ENCODE measurements at regions not wholly inside any gene's neighbourhood (a gene's known extent, or its start where the extent isn't known, plus 50 kb on each side); places are given as distances from the start of the nearest gene placed in this dataset.
"Not testable (repeated sequence)": the region's sequence is repeated elsewhere in the genome, so short reads cannot be mapped to it uniquely, and the experiment has no call there.

- H3K27ac ChIP-seq (replicated peaks); H3K27me3 ChIP-seq (ENCODE audit: insufficient read depth, poor library complexity, severe bottlenecking); DNase-seq (ENCODE audit: low read depth in 1 of 2, low spot score in 1 of 2); H3K4me3 ChIP-seq (replicated peaks; ENCODE audit: insufficient read depth, low read length): not testable (repeated sequence)
These were observed 191.9 kb upstream of the SULF2 start for GRCh38 chr20:47977017-47977788.

DNA sequence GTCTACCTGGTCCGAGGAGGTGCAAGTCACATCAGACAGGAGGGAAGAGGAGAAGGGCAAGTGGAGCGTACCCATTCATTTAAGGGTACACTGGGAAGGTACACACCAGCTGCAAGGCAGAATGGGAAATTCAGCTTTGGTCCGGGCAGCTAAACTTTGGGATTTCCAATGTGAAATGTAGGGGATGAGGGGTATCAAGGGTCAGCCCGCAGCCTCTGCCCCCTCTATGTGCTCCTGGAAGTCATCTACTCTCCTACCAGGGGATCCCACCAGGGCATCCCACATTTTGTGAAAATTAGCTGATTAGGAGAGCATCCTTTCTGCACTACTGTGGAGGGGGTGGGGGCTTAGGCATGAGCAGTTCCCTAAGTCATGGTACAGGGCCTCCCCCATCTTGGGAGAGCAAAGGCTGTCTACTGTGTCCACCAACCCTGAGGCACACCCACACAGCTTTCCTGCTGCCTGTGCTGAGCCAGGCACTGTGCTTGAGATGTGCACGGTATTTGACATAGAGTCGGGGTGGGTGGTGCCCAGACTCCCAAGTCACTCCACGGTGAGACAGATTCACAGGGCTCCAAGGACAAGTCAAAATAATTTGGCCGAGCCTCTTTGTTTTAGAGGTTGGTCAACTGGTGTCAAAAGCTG is 189.1 kb upstream of the SULF2 start:
- Histone ChIP-seq H3K27me3 (ENCODE audit: insufficient read depth, poor library complexity, severe bottlenecking) (no peaks in the 10 kb centered on the region), H3K4me3 (replicated peaks; ENCODE audit: insufficient read depth, low read length) (no peak overlapping the region), H3K27ac (replicated peaks) (no peak overlapping the region)
- TF ChIP-seq GABPA (IDR thresholded peaks at IDR 0.05; ENCODE audit: low read depth) = no peak
- TF ChIP-seq SPI1 (IDR thresholded peaks at IDR 0.05; ENCODE audit: borderline replicate concordance, low read depth) = no peak
- TF ChIP-seq, protein P1, sequence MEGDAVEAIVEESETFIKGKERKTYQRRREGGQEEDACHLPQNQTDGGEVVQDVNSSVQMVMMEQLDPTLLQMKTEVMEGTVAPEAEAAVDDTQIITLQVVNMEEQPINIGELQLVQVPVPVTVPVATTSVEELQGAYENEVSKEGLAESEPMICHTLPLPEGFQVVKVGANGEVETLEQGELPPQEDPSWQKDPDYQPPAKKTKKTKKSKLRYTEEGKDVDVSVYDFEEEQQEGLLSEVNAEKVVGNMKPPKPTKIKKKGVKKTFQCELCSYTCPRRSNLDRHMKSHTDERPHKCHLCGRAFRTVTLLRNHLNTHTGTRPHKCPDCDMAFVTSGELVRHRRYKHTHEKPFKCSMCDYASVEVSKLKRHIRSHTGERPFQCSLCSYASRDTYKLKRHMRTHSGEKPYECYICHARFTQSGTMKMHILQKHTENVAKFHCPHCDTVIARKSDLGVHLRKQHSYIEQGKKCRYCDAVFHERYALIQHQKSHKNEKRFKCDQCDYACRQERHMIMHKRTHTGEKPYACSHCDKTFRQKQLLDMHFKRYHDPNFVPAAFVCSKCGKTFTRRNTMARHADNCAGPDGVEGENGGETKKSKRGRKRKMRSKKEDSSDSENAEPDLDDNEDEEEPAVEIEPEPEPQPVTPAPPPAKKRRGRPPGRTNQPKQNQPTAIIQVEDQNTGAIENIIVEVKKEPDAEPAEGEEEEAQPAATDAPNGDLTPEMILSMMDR (IDR thresholded peaks at IDR 0.05; ENCODE audit: insufficient read depth, low read length) = no peak
- no peak for TF ChIP-seq POLR2AphosphoS5 (IDR thresholded peaks at IDR 0.05; ENCODE audit: low read depth)
- no peak for TF ChIP-seq REST (IDR thresholded peaks at IDR 0.05; ENCODE audit: insufficient replicate concordance, low read depth)
- no peak for DNase-seq (ENCODE audit: low read depth in 1 of 2, low spot score in 1 of 2)

GRCh38 chr20:47973519-47974233 is 188.4 kb upstream of the SULF2 start:
- H3K4me3 ChIP-seq (replicated peaks; ENCODE audit: insufficient read depth, low read length) = no peak overlapping the region
- TF ChIP-seq POLR2AphosphoS5 (IDR thresholded peaks at IDR 0.05; ENCODE audit: low read depth) (no peak), REST (IDR thresholded peaks at IDR 0.05; ENCODE audit: insufficient replicate concordance, low read depth) (no peak), SPI1 (IDR thresholded peaks at IDR 0.05; ENCODE audit: borderline replicate concordance, low read depth) (no peak), GABPA (IDR thresholded peaks at IDR 0.05; ENCODE audit: low read depth) (no peak)
- TF ChIP-seq, protein P1 (IDR thresholded peaks at IDR 0.05; ENCODE audit: insufficient read depth, low read length) = no peak

GRCh38 chr20:47972916-47973309 is 187.6 kb upstream of the SULF2 start:
- no peaks in the 10 kb centered on the region for H3K27me3 ChIP-seq (ENCODE audit: insufficient read depth, poor library complexity, severe bottlenecking)
- H3K4me3 ChIP-seq (replicated peaks; ENCODE audit: insufficient read depth, low read length) = no peak overlapping the region
- TF ChIP-seq REST (IDR thresholded peaks at IDR 0.05; ENCODE audit: insufficient replicate concordance, low read depth) (no peak), GABPA (IDR thresholded peaks at IDR 0.05; ENCODE audit: low read depth) (no peak), SPI1 (IDR thresholded peaks at IDR 0.05; ENCODE audit: borderline replicate concordance, low read depth) (no peak), POLR2AphosphoS5 (IDR thresholded peaks at IDR 0.05; ENCODE audit: low read depth) (no peak)
- TF ChIP-seq, protein P1 (IDR thresholded peaks at IDR 0.05; ENCODE audit: insufficient read depth, low read length) = no peak
- H3K27ac ChIP-seq (replicated peaks) = no peak overlapping the region
- no peak for DNase-seq (ENCODE audit: low read depth in 1 of 2, low spot score in 1 of 2)

More at GRCh38 chr20:47973519-47974233, 188.4 kb upstream of the SULF2 start:
- no peak for DNase-seq (ENCODE audit: low read depth in 1 of 2, low spot score in 1 of 2)
- Histone ChIP-seq H3K27me3 (ENCODE audit: insufficient read depth, poor library complexity, severe bottlenecking) (no peaks in the 10 kb centered on the region), H3K27ac (replicated peaks) (no peak overlapping the region)
